HG03460 (cell line): ENCODE measurements at regions not wholly inside any gene's neighbourhood (a gene's known extent, or its start where the extent isn't known, plus 50 kb on each side); places are given as distances from the start of the nearest gene placed in this dataset.
"Not testable (repeated sequence)": the region's sequence is repeated elsewhere in the genome, so short reads cannot be mapped to it uniquely, and the experiment has no call there.

Experiments used
- ATAC-seq: cut with Tn5 transposase; IDR thresholded peaks from one replicate; pipeline ENCODE4 v1.9.1; 2021; ENCODE audit not compliant: unreplicated experiment

GRCh38 chr2:234805836-234806235 is 146.0 kb upstream of the SH3BP4 start:
- ATAC-seq, result no peak

GRCh38 chr2:234804704-234805103 is 147.1 kb upstream of the SH3BP4 start:
- ATAC-seq, result no peak

- no peak for ATAC-seq
Observed at GRCh38 chr2:234802845-234803171, 149.0 kb upstream of the SH3BP4 start.

GRCh38 chr2:234802071-234802844 is 149.6 kb upstream of the SH3BP4 start:
- ATAC-seq, result no peak

- no peak for ATAC-seq
Observed at GRCh38 chr2:234797566-234798250, 154.1 kb upstream of the SH3BP4 start.

- no peak for ATAC-seq
Observed at GRCh38 chr2:234796045-234796591, 155.7 kb upstream of the SH3BP4 start.

GRCh38 chr2:234795272-234795920 is 156.4 kb upstream of the SH3BP4 start:
- ATAC-seq, result no peak

- no peak for ATAC-seq
Observed at GRCh38 chr2:234794866-234795265, 157.0 kb upstream of the SH3BP4 start.

GRCh38 chr2:234793212-234793785 is 158.5 kb upstream of the SH3BP4 start:
- no peak for ATAC-seq

GRCh38 chr2:234792621-234793022 is 159.2 kb upstream of the SH3BP4 start:
- ATAC-seq, result no peak

GRCh38 chr2:234792096-234792495 is 159.7 kb upstream of the SH3BP4 start:
- not testable (repeated sequence) for ATAC-seq

- no peak for ATAC-seq
Observed at GRCh38 chr2:234790380-234790779, 161.4 kb upstream of the SH3BP4 start.

GRCh38 chr2:234789556-234790325 is 162.1 kb upstream of the SH3BP4 start:
- ATAC-seq, result no peak

GRCh38 chr2:234788841-234789240 is 163.0 kb upstream of the SH3BP4 start:
- no peak for ATAC-seq

GRCh38 chr2:234788381-234788780 is 163.4 kb upstream of the SH3BP4 start:
- ATAC-seq, result no peak

- ATAC-seq, result no peak
Observed at GRCh38 chr2:234787114-234787513, 164.7 kb upstream of the SH3BP4 start.

- no peak for ATAC-seq
Observed at GRCh38 chr2:234773764-234774409, 177.9 kb upstream of the SH3BP4 start.

GRCh38 chr2:234773129-234773528 is 178.7 kb upstream of the SH3BP4 start:
- ATAC-seq, result no peak

- ATAC-seq, result no peak
Observed at GRCh38 chr2:234772733-234773060, 179.1 kb upstream of the SH3BP4 start.

- no peak for ATAC-seq
Observed at GRCh38 chr2:234771980-234772732, 179.7 kb upstream of the SH3BP4 start.
